NCI-H226 (cell line): ENCODE measurements at regions not wholly inside any gene's neighbourhood (a gene's known extent, or its start where the extent isn't known, plus 50 kb on each side); places are given as distances from the start of the nearest gene placed in this dataset.
A peak's percentile ranks its signal among the peaks of the same experiment; 100 is the strongest.
"Not testable (repeated sequence)": the region's sequence is repeated elsewhere in the genome, so short reads cannot be mapped to it uniquely, and the experiment has no call there.

ENCODE experiments used
- DNase-seq: peaks from one replicate; pipeline ENCODE4 v3.0.0-alpha.2; 2015

DNA sequence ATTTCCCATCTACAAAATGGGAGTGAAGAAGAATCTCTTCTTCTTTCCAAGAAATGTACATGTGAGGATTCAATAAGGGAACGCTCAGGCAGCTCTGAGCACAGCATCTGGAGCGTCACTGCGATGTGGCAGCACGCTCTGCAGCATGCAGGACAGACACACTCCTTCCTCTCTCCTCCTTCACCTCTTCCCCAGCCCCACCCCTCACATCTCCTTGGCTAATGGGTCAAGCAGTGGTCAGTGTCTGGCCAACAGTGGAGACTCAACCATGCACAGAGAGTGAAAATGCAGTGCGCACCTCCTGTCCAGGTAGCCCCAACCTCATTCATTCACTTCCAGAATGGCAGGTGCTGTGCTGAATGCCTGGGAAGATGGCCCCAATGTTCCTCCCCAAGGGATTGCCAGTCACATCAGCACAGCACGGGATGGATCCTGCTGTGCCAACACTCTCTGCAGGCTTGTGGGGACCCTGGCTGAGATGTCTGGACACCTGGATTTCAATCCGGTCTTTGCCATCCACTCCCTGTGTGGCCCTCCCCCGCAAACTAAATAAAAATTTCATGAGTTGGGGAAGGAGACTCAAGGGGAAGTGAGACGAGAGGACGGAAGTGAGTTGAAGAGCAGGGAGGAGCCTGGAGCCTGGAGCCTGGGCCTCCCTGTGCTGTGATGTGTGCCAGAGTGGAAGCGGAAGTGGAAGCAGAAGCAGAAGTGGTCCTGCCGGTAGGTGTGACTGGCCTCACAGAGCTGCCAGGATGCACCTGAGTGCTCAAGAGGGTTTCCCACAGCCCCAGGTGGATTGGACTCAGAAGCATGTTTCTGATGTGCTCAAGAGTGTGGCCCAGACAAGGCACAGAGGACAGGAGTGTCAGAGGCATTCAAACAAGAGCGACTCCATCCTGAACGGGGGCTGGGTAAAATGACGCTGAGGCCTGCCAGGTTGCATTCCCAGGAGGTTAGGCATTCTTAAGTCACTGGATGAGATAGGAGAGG, 163.9 kb downstream of the SMAD6 start:
- DNase-seq, result no peak

DNA sequence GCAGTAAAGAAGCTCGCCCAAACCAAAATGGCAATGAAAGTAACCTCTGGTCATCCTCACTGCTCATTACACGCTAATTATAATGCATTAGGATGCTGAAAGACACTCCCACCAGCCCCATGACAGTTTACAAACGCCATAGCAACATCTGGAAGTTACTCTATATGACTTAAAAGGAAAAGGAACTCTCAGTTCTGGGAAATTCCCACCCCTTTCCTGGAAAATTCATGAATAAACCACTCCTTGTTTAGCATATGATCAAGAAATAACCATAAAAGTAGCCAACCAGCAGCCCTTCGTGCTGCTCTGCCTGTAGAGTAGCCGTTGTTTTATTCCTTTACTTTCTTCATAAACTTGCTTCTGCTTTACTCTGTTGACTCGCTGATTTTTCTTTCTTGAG, 164.6 kb downstream of the SMAD6 start:
- no peak for DNase-seq

GRCh38 chr15:66868918-66869317, 166.9 kb downstream of the SMAD6 start:
- DNase-seq, result no peak

DNA sequence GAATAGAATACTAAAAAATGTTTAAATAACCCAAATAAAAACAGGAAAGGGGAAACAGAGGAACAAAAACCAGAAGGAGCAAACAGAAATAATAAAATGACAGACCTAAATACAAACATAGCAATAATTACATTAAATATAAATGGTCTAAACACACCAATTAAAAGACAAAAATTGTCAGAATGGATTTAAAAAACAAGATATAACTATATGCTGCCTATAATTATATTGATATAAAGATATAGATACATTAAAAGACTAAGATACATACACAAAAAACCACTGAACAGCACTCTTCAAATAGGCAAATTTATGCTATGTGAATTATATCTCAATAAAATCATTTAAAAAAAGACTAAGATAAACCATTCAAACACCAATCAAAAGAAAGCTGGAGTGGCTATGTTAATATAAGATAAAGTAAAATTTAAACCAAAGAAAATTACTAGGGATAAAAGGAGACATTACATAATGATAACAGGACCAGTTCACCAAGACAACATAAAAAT, 168.9 kb downstream of the SMAD6 start:
- no peak for DNase-seq

GRCh38 chr15:66872405-66872804, 170.4 kb downstream of the SMAD6 start:
- DNase-seq, result peak; percentile 41

DNA sequence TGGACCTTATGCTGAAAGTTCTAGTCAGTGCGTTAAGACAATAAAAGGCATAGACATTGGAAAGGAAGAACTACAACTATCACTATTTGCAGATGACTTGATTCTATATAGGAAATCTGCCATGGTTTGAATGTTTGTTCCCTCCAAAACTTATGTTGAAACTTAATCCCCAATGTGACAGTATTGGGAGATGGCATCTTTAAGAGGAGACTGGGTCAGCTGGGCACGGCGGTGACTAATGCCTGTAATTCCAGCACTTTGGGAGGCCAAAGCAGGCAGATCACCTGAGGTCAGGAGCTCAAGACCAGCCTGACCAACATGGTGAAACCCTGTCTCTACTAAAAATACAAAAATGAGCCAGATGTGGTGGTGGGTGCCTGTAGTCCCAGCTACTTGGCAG, 171.3 kb downstream of the SMAD6 start:
- DNase-seq, result not testable (repeated sequence)

DNA sequence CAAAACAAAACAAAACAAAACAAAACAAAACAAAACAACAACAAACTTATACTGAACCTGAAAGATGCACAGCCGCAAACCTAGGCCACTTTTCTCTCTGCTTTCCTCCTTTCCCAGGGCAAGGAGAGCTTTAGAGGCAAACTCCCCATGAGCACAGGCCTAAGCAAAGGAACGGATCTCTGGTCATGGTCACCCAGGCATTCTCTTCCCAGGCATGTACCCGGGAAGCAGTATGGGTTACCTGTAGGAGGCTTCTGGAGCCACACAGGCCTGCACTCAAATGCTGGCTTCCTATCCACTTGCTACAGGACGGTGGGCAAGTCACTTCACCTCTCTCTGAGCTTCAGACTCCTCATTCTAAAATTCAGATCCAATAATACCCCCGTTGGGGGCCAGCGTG, 171.8 kb downstream of the SMAD6 start:
- no peak for DNase-seq

DNA sequence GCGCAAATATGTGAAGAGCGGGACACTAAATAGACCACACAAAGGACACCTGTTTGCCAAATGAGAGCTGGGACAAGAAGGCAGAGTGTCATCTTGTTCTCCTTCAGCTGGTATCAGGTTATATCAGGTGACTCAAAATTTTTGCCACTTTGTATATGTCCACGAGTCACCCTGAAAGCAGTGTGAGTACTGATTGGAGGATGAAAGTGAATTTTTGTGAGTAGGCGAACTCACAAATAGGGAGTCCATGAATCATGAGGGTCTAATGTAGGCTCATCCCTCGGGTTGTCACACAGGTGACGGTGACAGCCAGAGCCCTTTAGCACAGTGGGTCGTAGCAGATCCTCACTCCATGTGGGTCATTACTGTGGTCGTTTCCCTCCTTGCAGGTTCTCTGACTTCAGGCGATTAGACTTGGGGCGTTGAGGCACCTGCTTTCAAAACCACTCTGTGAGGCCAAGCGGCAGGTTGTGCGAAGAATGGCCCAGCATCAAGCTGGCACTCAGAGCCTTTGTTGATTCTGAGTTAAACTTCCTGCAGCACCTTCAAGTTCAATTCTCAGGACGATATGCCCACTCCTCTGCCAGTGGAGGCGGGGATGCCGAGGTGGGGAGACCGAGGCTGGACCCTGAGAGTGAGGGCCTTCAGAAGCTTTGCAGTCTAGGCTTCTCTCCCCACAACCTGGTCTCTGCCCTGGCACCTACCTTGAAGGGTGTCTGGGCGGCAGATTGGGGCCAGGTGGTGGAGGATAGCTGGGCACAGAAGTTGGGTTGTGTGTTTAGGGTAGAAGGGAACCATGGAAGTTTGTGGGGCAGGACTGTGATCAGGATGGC, 173.8 kb downstream of the SMAD6 start:
- no peak for DNase-seq

GRCh38 chr15:66876421-66876730, 174.3 kb downstream of the SMAD6 start:
- DNase-seq, result no peak

DNA sequence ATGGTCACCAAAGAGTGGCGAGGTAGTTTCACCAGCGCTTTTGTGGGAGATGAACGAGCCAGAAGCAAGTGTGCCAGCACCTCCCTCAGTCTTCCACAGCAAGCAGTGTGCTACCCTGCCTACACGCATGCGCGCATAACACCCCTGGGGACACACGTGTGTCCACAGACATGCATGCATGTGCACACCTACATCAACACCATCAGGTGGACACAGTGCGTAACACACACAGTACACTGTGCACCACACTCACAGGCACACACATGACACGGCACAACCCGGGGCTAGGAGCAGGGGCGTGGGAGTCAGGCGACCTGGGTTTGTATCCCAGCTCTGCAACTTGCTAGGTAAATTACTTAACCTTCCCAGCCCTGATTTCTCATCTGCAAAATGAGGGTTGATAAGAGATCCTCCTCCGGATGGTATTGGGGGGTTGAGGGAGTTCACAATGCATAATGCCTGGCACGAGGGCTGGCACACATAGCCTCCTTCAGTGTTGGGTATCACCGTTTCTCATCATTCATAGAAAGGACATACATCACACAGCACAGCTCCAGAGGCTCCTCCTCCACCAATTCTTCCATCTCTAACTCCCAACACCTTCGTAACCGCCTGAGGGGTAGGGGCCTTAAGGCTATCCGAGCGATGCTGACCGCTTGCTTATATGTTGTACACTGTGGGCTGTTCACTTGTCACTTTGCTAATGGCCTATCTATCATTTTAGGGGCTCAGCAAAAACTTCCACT, 174.9 kb downstream of the SMAD6 start:
- DNase-seq, result peak; percentile 66

- DNase-seq, result no peak
These were observed 175.6 kb downstream of the SMAD6 start for GRCh38 chr15:66877477-66878271.

GRCh38 chr15:66878761-66879160, 176.7 kb downstream of the SMAD6 start:
- no peak for DNase-seq

GRCh38 chr15:66879531-66880368, 177.7 kb downstream of the SMAD6 start:
- DNase-seq, result no peak

GRCh38 chr15:66880380-66881155, 178.5 kb downstream of the SMAD6 start:
- no peak for DNase-seq

- no peak for DNase-seq
These were observed 179.3 kb downstream of the SMAD6 start for GRCh38 chr15:66881173-66881905.

- DNase-seq, result peak; percentile 91
These were observed 180.4 kb downstream of the SMAD6 start for GRCh38 chr15:66882251-66883020.

DNA sequence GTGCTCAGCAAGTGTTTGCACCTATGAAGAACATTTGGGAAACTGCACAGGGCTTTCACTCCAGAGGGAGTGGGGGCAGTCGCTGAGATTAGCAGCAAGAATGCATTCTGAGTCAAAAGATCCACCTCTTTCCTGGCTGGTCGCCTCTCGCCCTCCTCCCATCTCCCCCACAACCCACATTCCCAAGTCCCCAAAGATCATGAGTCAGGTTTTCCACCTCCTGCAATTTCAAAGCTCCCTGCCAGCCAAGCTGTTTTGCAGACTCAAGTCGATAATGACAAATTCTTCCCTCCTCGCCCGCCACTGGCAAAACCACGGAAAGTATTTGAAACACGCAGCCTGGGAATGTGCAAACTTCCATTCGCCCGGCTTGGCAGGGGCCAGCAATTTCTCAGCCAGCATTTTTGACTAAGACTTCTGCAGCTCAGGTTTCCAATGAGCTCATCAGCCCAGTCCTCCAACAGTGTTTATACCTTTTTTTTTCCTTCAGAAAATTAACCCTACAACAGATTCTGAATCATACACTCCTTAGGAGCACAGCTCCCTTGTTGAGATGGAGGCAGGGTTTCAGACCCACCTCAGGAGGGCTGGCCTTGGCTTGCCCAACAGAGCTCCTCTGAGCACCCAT, 181.4 kb downstream of the SMAD6 start:
- peak; percentile 100 for DNase-seq

GRCh38 chr15:66884115-66884622, 181.2 kb upstream of the SMAD3 start:
- DNase-seq, result no peak
